ENCODE measurements at regions not wholly inside any gene's neighbourhood (a gene's known extent, or its start where the extent isn't known, plus 50 kb on each side); places are given as distances from the start of the nearest gene placed in this dataset.

DNA sequence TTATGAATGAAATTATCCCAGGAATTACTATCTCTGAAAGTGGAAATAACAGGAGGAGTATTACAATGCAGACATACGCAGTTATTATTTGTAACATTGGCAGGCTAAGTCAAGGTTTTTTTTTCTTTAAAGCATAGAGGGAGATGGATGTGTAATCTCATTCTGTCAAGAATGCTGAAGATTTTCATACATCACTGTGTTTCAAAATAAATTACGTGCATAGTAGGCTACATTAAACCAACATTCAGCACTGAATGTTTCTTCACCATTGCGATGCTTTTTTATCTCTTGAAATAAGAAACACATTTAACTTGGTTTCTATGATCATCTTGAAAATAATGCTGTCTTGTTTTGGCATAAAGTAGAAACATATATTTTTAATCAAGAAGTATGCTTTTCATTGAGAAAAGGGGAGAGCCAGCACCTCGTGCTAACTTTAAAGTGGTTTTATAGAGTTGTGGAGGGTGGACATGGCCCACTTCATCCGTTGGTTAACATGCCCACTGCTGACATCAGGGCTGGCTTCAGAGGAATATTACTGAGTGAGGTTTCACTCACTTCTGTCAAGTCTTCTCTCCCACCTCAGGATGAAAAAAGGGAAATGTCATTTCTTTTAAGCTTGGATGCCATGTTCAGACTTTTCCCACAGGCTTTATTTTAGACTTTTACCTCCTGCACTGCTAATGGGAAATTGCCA lies 203.6 kb upstream of the MEF2C start:
- Histone ChIP-seq H3K27ac (replicated peaks) (no peak overlapping the region), H3K4me3 (replicated peaks; ENCODE audit: insufficient read depth, low read length) (no peak overlapping the region)
- TF ChIP-seq, protein P1, sequence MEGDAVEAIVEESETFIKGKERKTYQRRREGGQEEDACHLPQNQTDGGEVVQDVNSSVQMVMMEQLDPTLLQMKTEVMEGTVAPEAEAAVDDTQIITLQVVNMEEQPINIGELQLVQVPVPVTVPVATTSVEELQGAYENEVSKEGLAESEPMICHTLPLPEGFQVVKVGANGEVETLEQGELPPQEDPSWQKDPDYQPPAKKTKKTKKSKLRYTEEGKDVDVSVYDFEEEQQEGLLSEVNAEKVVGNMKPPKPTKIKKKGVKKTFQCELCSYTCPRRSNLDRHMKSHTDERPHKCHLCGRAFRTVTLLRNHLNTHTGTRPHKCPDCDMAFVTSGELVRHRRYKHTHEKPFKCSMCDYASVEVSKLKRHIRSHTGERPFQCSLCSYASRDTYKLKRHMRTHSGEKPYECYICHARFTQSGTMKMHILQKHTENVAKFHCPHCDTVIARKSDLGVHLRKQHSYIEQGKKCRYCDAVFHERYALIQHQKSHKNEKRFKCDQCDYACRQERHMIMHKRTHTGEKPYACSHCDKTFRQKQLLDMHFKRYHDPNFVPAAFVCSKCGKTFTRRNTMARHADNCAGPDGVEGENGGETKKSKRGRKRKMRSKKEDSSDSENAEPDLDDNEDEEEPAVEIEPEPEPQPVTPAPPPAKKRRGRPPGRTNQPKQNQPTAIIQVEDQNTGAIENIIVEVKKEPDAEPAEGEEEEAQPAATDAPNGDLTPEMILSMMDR (IDR thresholded peaks at IDR 0.05; ENCODE audit: insufficient read depth, low read length), result no peak
- TF ChIP-seq GABPA (IDR thresholded peaks at IDR 0.05; ENCODE audit: low read depth) (no peak), SPI1 (IDR thresholded peaks at IDR 0.05; ENCODE audit: borderline replicate concordance, low read depth) (no peak), POLR2AphosphoS5 (IDR thresholded peaks at IDR 0.05; ENCODE audit: low read depth) (no peak)
- TF ChIP-seq, protein P2, sequence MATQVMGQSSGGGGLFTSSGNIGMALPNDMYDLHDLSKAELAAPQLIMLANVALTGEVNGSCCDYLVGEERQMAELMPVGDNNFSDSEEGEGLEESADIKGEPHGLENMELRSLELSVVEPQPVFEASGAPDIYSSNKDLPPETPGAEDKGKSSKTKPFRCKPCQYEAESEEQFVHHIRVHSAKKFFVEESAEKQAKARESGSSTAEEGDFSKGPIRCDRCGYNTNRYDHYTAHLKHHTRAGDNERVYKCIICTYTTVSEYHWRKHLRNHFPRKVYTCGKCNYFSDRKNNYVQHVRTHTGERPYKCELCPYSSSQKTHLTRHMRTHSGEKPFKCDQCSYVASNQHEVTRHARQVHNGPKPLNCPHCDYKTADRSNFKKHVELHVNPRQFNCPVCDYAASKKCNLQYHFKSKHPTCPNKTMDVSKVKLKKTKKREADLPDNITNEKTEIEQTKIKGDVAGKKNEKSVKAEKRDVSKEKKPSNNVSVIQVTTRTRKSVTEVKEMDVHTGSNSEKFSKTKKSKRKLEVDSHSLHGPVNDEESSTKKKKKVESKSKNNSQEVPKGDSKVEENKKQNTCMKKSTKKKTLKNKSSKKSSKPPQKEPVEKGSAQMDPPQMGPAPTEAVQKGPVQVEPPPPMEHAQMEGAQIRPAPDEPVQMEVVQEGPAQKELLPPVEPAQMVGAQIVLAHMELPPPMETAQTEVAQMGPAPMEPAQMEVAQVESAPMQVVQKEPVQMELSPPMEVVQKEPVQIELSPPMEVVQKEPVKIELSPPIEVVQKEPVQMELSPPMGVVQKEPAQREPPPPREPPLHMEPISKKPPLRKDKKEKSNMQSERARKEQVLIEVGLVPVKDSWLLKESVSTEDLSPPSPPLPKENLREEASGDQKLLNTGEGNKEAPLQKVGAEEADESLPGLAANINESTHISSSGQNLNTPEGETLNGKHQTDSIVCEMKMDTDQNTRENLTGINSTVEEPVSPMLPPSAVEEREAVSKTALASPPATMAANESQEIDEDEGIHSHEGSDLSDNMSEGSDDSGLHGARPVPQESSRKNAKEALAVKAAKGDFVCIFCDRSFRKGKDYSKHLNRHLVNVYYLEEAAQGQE (IDR thresholded peaks at IDR 0.05; ENCODE audit: insufficient replicate concordance, low read depth), result no peak

DNA sequence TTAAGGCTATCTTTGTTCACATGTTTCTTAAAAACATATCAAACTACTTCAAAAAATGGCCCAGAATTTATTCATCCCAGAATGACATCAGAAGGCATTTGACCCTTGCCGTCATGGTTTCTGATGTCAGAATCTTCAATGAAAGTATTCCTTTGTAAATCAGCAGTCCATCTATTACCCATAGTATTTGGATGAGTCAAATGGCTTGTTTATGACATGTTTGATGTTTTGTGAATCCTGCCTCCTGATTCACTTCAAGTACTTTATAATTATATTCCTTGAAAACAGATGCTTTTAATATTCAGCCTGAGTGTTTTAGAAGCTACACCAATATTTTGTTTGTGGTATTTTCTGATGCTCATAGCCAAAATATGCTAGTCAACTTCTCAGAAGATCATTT lies 200.8 kb upstream of the MEF2C start:
- H3K27ac ChIP-seq (replicated peaks), result no peak overlapping the region
- no peak overlapping the region for H3K4me3 ChIP-seq (replicated peaks; ENCODE audit: insufficient read depth, low read length)
- no peaks in the 10 kb centered on the region for H3K27me3 ChIP-seq (ENCODE audit: insufficient read depth, poor library complexity, severe bottlenecking)
- no peak for TF ChIP-seq POLR2AphosphoS5 (IDR thresholded peaks at IDR 0.05; ENCODE audit: low read depth)
- no peak for TF ChIP-seq SPI1 (IDR thresholded peaks at IDR 0.05; ENCODE audit: borderline replicate concordance, low read depth)
- no peak for TF ChIP-seq GABPA (IDR thresholded peaks at IDR 0.05; ENCODE audit: low read depth)
- TF ChIP-seq, protein P1 (IDR thresholded peaks at IDR 0.05; ENCODE audit: insufficient read depth, low read length), result no peak
- TF ChIP-seq, protein P2 (IDR thresholded peaks at IDR 0.05; ENCODE audit: insufficient replicate concordance, low read depth), result no peak
- DNase-seq (ENCODE audit: low read depth in 1 of 2, low spot score in 1 of 2), result no peak

More for the DNA sequence above, 203.6 kb upstream of the MEF2C start:
- H3K27me3 ChIP-seq (ENCODE audit: insufficient read depth, poor library complexity, severe bottlenecking), result no peaks in the 10 kb centered on the region
- DNase-seq (ENCODE audit: low read depth in 1 of 2, low spot score in 1 of 2), result no peak

DNA sequence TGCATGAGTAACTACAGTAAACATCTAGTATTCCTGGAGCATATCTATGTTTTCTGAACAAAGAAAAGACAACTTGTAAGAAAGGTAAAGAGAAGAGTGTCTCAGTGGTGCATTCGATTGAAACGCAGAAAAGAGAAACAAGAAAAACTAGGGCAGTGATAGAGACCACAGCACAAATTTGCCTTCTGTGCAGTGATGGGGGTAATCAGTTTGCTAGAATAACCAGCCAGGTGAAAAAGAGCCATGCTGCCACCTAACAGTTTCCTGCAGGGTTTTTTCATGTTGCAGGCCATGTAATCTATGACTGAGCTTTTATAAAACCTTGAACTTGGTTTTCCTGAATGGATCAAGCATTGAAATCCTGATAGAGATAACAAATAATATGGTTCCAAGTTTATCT lies 198.4 kb upstream of the MEF2C start:
- Histone ChIP-seq H3K4me3 (replicated peaks; ENCODE audit: insufficient read depth, low read length) (no peak overlapping the region), H3K27ac (replicated peaks) (no peak overlapping the region), H3K27me3 (ENCODE audit: insufficient read depth, poor library complexity, severe bottlenecking) (no peaks in the 10 kb centered on the region)
- no peak for TF ChIP-seq GABPA (IDR thresholded peaks at IDR 0.05; ENCODE audit: low read depth)
- DNase-seq (ENCODE audit: low read depth in 1 of 2, low spot score in 1 of 2), result no peak

DNA sequence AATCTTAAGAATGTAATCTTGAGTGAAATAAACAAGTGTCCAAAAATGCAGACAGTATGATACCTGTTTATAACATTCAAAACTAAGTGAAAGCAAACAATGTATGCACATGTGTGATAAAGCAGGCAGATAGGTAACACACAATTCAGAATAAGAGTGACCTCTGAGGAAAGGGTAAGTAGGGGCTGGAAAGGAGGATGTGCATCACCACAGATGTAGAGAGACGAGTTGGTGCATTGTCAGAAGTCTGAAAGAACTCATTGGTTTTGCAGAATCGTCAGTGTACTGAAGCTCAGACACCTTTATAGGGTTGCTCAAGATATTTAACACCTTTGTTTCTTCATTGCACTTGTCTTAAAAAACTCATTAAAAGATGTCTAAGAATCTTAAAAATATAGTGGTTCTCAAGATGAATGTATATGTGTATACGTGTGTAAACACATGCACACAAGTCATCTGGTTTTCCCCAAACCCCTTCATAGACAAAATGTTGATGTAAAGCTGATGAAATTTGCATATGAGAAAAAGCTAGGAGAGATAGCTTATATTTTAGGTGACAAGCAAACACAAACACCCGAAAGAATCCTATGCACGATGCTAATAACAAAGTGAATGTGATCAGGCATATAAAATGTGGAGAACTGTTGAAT lies 197.6 kb upstream of the MEF2C start:
- no peak overlapping the region for H3K4me3 ChIP-seq (replicated peaks; ENCODE audit: insufficient read depth, low read length)
- no peaks in the 10 kb centered on the region for H3K27me3 ChIP-seq (ENCODE audit: insufficient read depth, poor library complexity, severe bottlenecking)
- no peak for DNase-seq (ENCODE audit: low read depth in 1 of 2, low spot score in 1 of 2)
- H3K27ac ChIP-seq (replicated peaks), result no peak overlapping the region
- TF ChIP-seq, protein P1 (IDR thresholded peaks at IDR 0.05; ENCODE audit: insufficient read depth, low read length), result no peak
